ENCODE measurements at regions not wholly inside any gene's neighbourhood (a gene's known extent, or its start where the extent isn't known, plus 50 kb on each side); places are given as distances from the start of the nearest gene placed in this dataset.
"Not testable (repeated sequence)": the region's sequence is repeated elsewhere in the genome, so short reads cannot be mapped to it uniquely, and the experiment has no call there.

- DNase-seq (ENCODE audit: low read depth in 2 of 2), result no peak
Observed at GRCh38 chr20:4469910-4470309, 216.3 kb upstream of the PRNP start.

- DNase-seq (ENCODE audit: low read depth in 2 of 2), result no peak
Observed at GRCh38 chr20:4468114-4468513, 218.1 kb upstream of the PRNP start.

- DNase-seq (ENCODE audit: low read depth in 2 of 2), result no peak
Observed at GRCh38 chr20:4465855-4466545, 216.9 kb upstream of the ADRA1D start.

- no peak for DNase-seq (ENCODE audit: low read depth in 2 of 2)
Observed at GRCh38 chr20:4465212-4465611, 216.1 kb upstream of the ADRA1D start.

GRCh38 chr20:4462801-4463200, 213.7 kb upstream of the ADRA1D start:
- DNase-seq (ENCODE audit: low read depth in 2 of 2), result not testable (repeated sequence)

- no peak for DNase-seq (ENCODE audit: low read depth in 2 of 2)
Observed at GRCh38 chr20:4459081-4459480, 210.0 kb upstream of the ADRA1D start.

- no peak for DNase-seq (ENCODE audit: low read depth in 2 of 2)
Observed at GRCh38 chr20:4457566-4458543, 208.8 kb upstream of the ADRA1D start.

- DNase-seq (ENCODE audit: low read depth in 2 of 2), result no peak
Observed at GRCh38 chr20:4455996-4456395, 206.9 kb upstream of the ADRA1D start.

GRCh38 chr20:4455301-4455701, 206.2 kb upstream of the ADRA1D start:
- DNase-seq (ENCODE audit: low read depth in 2 of 2), result no peak

GRCh38 chr20:4454111-4454510, 205.0 kb upstream of the ADRA1D start:
- DNase-seq (ENCODE audit: low read depth in 2 of 2), result no peak

GRCh38 chr20:4453359-4453758, 204.3 kb upstream of the ADRA1D start:
- no peak for DNase-seq (ENCODE audit: low read depth in 2 of 2)

GRCh38 chr20:4451487-4452081, 202.5 kb upstream of the ADRA1D start:
- DNase-seq (ENCODE audit: low read depth in 2 of 2), result no peak

GRCh38 chr20:4449957-4450715, 201.0 kb upstream of the ADRA1D start:
- DNase-seq (ENCODE audit: low read depth in 2 of 2), result no peak

- no peak for DNase-seq (ENCODE audit: low read depth in 2 of 2)
Observed at GRCh38 chr20:4445784-4446183, 196.7 kb upstream of the ADRA1D start.

- no peak for DNase-seq (ENCODE audit: low read depth in 2 of 2)
Observed at GRCh38 chr20:4445331-4445730, 196.2 kb upstream of the ADRA1D start.

GRCh38 chr20:4444404-4444803, 195.3 kb upstream of the ADRA1D start:
- no peak for DNase-seq (ENCODE audit: low read depth in 2 of 2)

GRCh38 chr20:4443016-4443415, 193.9 kb upstream of the ADRA1D start:
- DNase-seq (ENCODE audit: low read depth in 2 of 2), result no peak

GRCh38 chr20:4441871-4442270, 192.8 kb upstream of the ADRA1D start:
- no peak for DNase-seq (ENCODE audit: low read depth in 2 of 2)

- no peak for DNase-seq (ENCODE audit: low read depth in 2 of 2)
Observed at GRCh38 chr20:4441191-4441590, 192.1 kb upstream of the ADRA1D start.

- DNase-seq (ENCODE audit: low read depth in 2 of 2), result no peak
Observed at GRCh38 chr20:4439461-4439860, 190.4 kb upstream of the ADRA1D start.

- DNase-seq (ENCODE audit: low read depth in 2 of 2), result no peak
Observed at GRCh38 chr20:4437131-4437530, 188.0 kb upstream of the ADRA1D start.

Measured in lung microvascular endothelial cell (primary cell).